ENCODE measurements at regions not wholly inside any gene's neighbourhood (a gene's known extent, or its start where the extent isn't known, plus 50 kb on each side); places are given as distances from the start of the nearest gene placed in this dataset.
A peak's percentile ranks its signal among the peaks of the same experiment; 100 is the strongest.

GRCh38 chr4:4603067-4603466 is 61.2 kb upstream of the STX18 start:
- intact Hi-C loops (cut with micrococcal nuclease) (no loop called here), in situ Hi-C loops (cut with MboI) (no loop called here)
- Histone ChIP-seq H3K4me3 (no peak overlapping the region), H3K36me3 (ENCODE audit: control insufficient read depth, insufficient read depth, low read length) (no peaks in the 10 kb centered on the region), H3K4me1 (replicated peaks in 1 of 2; ENCODE audit: control insufficient read depth in 2 of 2, insufficient read depth in 2 of 2, low read length in 2 of 2) (peaks cover 0 to 7% of the 10 kb centered on the region in 2 experiments; a peak in 2 of 5 replicates), H2AFZ (ENCODE audit: low read depth, low read length) (no peak overlapping the region), H3K27me3 (ENCODE audit: control insufficient read depth in 2 of 2, insufficient read depth in 2 of 2, low read length in 2 of 2) (peaks cover 4 to 23% of the 10 kb centered on the region in 2 experiments; a peak in 4 of 5 replicates), H3K9ac (ENCODE audit: insufficient read depth in 1 of 2, low read depth in 2 of 2, low read length in 2 of 2) (no peak overlapping the region), H3K9me3 (replicated peaks; ENCODE audit: control insufficient read depth, insufficient read depth, low read depth, low read length) (no peaks in the 10 kb centered on the region), H4K20me1 (replicated peaks; ENCODE audit: control insufficient read depth, insufficient read depth, low read length) (no peaks in the 10 kb centered on the region), H3K27ac (ENCODE audit: extremely low read depth, low read depth, low read length) (no peak overlapping the region), H3K79me2 (ENCODE audit: control insufficient read depth, insufficient read depth, low read length) (no peaks in the 10 kb centered on the region), H3K4me2 (ENCODE audit: insufficient read depth, low read length) (no peak overlapping the region), H3K9me1 (ENCODE audit: control insufficient read depth, insufficient read depth, low read length) (no peaks in the 10 kb centered on the region)
- WGBS (ENCODE audit: insufficient coverage, low coverage, missing lambda C conversion rate): 13% methylated on average over 4 of the region's 4 CpGs
- CTCF ChIA-PET (ENCODE audit: low intra/inter-chr PET ratio): no interaction called here
- FAIRE-seq: no peak
- ATAC-seq: no peak
- no peak for DNase-seq (ENCODE audit: extremely low read depth in 1 of 4, low spot score in 3 of 4)
- BruUV-seq (replicated peaks): no TSS peak
- POLR2A ChIA-PET: interaction anchor here (0.7 kb wide), 1 partner anchor 1428 kb away, joined by 3 read pairs; no protein-coding TSS in a partner anchor
- TF ChIP-seq ATF3 (IDR thresholded peaks at IDR 0.05) (peak; percentile 71), ATF3 (CRISPR knock-in tag; conservative IDR thresholded peaks at IDR 0.05) (no peak), ZBTB17 (CRISPR knock-in tag; IDR thresholded peaks at IDR 0.05) (no peak), STAT5A (IDR thresholded peaks at IDR 0.05; ENCODE audit: borderline replicate concordance, low read length) (no peak), ATF7 (IDR thresholded peaks at IDR 0.05) (peak; percentile 52; the same call in 1 of the 2 replicates), JUND (IDR thresholded peaks at IDR 0.05; ENCODE audit: borderline replicate concordance, low read depth, low read length) (peak; percentile 15; the same call in 1 of the 2 replicates), JUND (tag; IDR thresholded peaks at IDR 0.05; ENCODE audit: borderline replicate concordance, low read depth, low read length) (peak; percentile 56; the same call in 1 of the 3 replicates), NCOR1 (IDR thresholded peaks at IDR 0.05) (no peak), SRF (CRISPR knock-in tag; IDR thresholded peaks at IDR 0.05) (peak in 1 of 2 experiments; percentile 91; a peak in 2 of 4 replicates), SLC30A9 (CRISPR knock-in tag; IDR thresholded peaks at IDR 0.05) (no peak), ZNF134 (CRISPR knock-in tag; conservative IDR thresholded peaks at IDR 0.05) (no peak)

Measured in K562 (cell line).